ENCODE measurements at regions not wholly inside any gene's neighbourhood (a gene's known extent, or its start where the extent isn't known, plus 50 kb on each side); places are given as distances from the start of the nearest gene placed in this dataset.
"Not testable (repeated sequence)": the region's sequence is repeated elsewhere in the genome, so short reads cannot be mapped to it uniquely, and the experiment has no call there.

DNA sequence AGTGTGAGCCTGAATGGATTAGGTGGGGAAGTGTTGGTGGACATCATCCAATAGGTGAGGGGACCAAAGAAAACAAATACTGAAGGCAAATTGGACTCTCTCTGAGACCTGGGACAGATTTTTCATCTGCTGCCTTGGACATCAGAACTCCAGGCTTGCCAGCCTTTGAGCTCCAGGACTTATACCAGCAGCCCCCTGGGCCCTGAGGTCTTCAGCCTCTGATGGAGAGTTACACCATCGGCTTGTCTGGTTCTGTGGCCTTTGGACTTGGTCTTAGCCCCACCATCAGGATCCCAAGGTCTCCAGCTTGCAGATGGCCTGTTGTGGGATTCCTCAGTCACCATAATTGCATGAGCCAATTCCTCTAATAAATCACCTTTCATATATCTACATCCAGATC lies 80.8 kb upstream of the SLC8A3 start:
- H3K4me3 Mint-ChIP-seq = no peak overlapping the region
- H3K36me3 Mint-ChIP-seq = no peaks in the 10 kb centered on the region
- DNase-seq = no peak
- no peaks in the 10 kb centered on the region for H3K4me1 Mint-ChIP-seq
- no peaks in the 10 kb centered on the region for H3K9me3 Mint-ChIP-seq
- no peak overlapping the region for H3K27ac Mint-ChIP-seq
- no peak for ATAC-seq (ENCODE audit: low read depth)
- peaks cover 7% of the 10 kb centered on the region for H3K27me3 Mint-ChIP-seq
- POLR2A ChIA-PET = no interaction called here

DNA sequence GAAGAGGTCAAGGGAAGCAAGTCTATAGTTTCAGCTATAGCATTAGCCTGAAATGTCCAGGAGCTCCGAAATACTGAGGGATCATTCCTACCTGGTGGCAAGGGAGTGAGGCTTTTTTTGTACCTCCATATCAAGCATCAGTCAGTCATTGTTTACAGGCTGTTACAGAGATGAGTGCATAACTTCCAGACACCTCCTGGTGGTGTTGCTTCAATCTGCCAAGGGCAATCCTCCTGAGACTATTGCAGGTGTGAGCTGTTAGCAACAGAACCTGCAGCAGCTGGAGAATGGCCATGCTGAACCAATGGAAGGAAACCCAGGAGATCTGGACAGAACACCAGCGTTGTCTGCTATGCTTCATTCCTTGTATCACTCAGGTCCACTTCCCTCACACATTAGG lies 80.0 kb upstream of the SLC8A3 start:
- POLR2A ChIA-PET = no interaction called here
- DNase-seq = no peak
- Mint-ChIP-seq H3K27ac (no peak overlapping the region), H3K27me3 (peaks cover 7% of the 10 kb centered on the region), H3K9me3 (no peaks in the 10 kb centered on the region), H3K4me1 (no peaks in the 10 kb centered on the region), H3K4me3 (no peak overlapping the region), H3K36me3 (no peaks in the 10 kb centered on the region)
- ATAC-seq (ENCODE audit: low read depth) = no peak

DNA sequence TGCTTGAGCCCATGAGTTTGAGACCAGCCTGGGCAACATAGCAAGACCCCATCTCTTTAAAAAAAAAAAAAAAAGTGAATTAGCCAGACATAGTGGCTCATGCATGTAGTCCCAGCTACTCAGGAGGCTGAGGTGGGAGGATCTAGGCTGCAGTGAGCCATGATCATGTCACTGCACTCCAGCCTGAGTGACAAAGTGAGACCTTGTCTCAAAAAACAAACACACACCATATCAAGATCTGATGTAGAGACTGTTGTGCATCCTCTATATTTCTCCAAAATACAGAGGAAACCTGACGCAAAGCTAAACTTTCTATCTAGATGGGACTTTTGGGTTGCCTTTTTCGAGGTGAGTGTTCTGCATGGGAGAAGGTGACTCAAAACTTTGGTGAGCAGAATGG lies 77.4 kb upstream of the SLC8A3 start:
- Mint-ChIP-seq H3K9me3 (no peaks in the 10 kb centered on the region), H3K27me3 (peaks cover 7% of the 10 kb centered on the region), H3K4me3 (no peak overlapping the region), H3K36me3 (no peaks in the 10 kb centered on the region), H3K4me1 (no peaks in the 10 kb centered on the region), H3K27ac (no peak overlapping the region)
- ATAC-seq (ENCODE audit: low read depth) = no peak
- POLR2A ChIA-PET = no interaction called here
- DNase-seq = no peak

DNA sequence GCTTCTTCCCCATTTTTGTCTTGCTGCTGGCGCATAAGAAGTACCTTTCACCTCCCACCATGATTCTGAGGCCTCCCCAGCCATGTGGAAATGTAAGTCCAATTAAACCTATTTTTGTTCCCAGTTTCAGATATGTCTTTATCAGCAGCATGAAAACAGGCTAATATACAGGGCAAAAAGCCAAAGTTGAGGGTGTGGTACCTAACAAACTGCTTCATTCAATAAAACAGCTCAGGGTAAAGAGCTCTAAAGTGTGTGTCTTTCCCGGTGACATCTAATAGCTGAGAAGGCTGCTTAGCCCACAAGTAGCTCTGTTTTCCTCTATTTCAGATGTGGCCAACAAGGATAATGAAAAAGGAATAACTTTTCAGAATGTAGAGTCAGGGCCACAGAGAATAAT lies 76.7 kb upstream of the SLC8A3 start:
- ATAC-seq (ENCODE audit: low read depth) (no peak), DNase-seq (no peak)
- H3K4me3 Mint-ChIP-seq = no peak overlapping the region
- H3K36me3 Mint-ChIP-seq = no peaks in the 10 kb centered on the region
- H3K9me3 Mint-ChIP-seq = no peaks in the 10 kb centered on the region
- H3K4me1 Mint-ChIP-seq = no peaks in the 10 kb centered on the region
- POLR2A ChIA-PET = no interaction called here
- no peak overlapping the region for H3K27ac Mint-ChIP-seq
- H3K27me3 Mint-ChIP-seq = peaks cover 13% of the 10 kb centered on the region

DNA sequence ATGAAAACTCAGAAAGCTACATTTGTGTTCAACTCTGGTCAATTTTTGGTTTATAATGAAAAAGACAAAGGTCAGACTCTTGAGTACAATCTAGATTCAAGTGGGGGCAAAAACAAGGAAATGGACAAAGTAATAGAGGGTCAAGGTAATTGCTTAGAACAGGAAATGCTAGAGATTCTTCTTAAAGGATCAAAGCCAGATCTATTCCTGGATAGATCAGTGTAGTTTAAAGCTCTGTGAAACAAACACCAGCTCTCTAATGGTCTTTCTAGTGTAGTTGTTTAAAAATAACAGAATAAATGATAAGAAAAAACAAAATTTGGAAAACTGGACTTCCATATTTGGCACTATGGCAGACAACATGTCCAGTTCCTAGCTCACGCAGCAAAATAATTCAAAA lies 70.7 kb upstream of the SLC8A3 start:
- POLR2A ChIA-PET = no interaction called here
- Mint-ChIP-seq H3K4me1 (peaks cover 5% of the 10 kb centered on the region), H3K27me3 (peaks cover 27% of the 10 kb centered on the region), H3K27ac (no peak overlapping the region), H3K4me3 (no peak overlapping the region), H3K9me3 (no peaks in the 10 kb centered on the region), H3K36me3 (no peaks in the 10 kb centered on the region)
- no peak for DNase-seq
- no peak for ATAC-seq (ENCODE audit: low read depth)

DNA sequence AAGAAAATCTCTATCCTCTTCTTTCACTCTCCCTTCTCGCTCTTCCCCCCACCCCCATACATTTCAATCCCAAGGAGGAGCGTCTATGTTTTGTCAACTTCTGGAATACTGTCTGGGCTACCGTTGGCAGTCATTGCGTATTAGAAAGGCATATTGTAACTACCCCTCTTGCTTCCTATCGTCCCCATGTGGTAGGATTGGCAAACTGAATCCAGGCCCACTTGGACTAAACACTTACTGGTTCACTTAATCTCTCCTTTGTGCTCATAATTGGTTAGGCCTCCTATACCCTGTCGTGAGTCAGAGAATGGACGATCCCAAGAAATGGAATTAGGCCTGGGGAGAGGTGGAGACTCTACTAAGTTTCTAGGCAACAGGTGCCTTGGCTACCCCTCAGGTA lies 68.8 kb upstream of the SLC8A3 start:
- Mint-ChIP-seq H3K4me3 (no peak overlapping the region), H3K27ac (no peak overlapping the region), H3K9me3 (no peaks in the 10 kb centered on the region), H3K27me3 (peaks cover 36% of the 10 kb centered on the region), H3K4me1 (peaks cover 5% of the 10 kb centered on the region), H3K36me3 (no peaks in the 10 kb centered on the region)
- POLR2A ChIA-PET = no interaction called here
- no peak for ATAC-seq (ENCODE audit: low read depth)
- no peak for DNase-seq

DNA sequence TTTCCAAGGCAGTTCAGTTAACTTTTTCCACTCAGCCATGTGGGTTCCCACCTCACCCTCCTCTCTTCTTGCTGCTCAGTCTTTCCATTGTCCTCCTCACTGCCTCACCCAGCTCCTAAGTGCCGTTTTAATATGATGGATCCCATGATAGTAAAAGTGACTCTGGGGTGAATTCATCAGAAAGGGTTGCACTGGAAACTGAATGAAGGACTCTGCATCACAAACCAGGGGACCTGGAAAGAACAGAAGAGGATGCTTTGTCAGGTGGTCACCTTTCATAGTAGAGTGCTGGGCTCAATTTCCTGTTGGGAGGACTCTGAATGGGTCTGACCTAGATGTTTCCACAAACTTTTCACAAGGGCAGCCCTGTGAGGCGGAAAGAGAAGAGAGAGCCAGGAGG lies 67.8 kb upstream of the SLC8A3 start:
- no peaks in the 10 kb centered on the region for H3K36me3 Mint-ChIP-seq
- ATAC-seq (ENCODE audit: low read depth) (no peak), DNase-seq (no peak)
- no peak overlapping the region for H3K4me3 Mint-ChIP-seq
- no peaks in the 10 kb centered on the region for H3K9me3 Mint-ChIP-seq
- peaks cover 40% of the 10 kb centered on the region for H3K27me3 Mint-ChIP-seq
- POLR2A ChIA-PET = no interaction called here
- peaks cover 5% of the 10 kb centered on the region for H3K4me1 Mint-ChIP-seq
- H3K27ac Mint-ChIP-seq = no peak overlapping the region

DNA sequence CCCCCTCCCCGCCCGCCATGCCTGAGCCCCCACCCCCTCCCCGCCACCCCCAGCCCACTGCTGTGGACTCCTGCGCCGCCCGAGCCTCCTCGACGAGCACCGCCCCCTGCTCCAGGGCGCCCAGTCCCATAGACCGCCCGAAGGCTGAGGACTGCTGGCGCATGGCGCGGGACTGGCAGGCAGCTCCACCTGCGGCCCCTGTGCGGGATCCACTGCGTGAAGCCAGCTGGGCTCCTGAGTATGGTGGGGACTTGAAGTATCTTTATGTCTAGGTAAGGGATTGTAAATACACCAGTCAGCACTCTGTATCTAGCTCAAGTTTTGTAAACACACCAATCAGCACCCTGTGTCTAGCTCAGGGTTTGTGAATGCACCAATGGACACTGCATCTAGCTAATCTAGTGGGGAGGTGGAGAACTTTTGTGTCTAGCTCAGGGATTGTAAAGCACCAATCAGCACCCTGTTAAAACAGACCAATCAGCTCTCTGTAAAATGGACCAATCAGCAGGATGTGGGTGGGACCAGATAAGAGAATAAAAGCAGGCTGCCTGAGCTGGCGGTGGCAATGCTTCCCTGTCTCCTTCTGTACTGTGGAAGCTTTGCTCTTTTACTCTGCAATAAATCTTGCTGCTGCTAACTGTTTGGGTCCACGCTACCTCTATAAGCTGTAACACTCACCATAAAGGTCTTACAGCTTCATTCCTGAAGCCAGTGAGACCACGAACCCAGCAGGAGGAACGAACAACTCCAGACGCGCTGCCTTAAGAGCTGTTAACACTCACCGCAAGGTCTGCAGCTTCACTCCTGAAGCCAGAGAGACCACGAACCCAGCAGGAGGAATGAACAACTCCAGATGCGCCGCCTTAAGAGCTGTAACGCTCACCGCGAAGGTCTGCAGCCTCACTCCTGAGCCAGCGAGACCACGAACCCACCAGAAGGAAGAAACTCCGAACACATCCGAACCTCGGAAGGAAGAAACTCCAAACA lies 66.6 kb upstream of the SLC8A3 start:
- H3K9me3 Mint-ChIP-seq, H3K36me3 Mint-ChIP-seq, H3K4me1 Mint-ChIP-seq, POLR2A ChIA-PET, H3K27ac Mint-ChIP-seq: not testable (repeated sequence)
- peaks cover 46% of the 10 kb centered on the region for H3K27me3 Mint-ChIP-seq
- peak overlapping the region; percentile 80 for H3K4me3 Mint-ChIP-seq
- DNase-seq = peak; percentile 44
- ATAC-seq (ENCODE audit: low read depth) = peak; percentile 50

DNA sequence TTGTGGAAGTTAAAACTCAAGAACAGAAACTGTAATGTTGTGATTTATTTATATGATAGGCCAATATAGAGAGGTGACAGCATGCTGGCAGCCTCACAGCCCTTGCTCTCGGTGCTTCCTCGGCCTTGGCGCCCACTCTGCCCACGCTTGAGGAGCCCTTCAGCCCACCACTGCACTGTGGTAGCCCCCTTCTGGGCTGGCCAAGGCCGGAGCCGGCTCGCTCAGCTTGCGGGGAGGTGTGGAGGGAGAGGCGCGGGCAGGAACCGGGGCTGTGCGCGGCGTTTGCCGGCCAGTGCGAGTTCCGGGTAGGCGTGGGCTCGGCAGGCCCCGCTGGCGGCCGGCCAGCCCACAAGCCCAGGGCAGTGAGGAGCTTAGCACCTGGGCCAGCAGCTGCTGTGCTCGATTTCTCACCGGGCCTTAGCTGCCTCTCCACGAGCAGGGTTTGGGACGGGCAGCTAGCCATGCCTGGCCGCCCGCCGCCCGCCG lies 65.8 kb upstream of the SLC8A3 start:
- Mint-ChIP-seq H3K9me3 (no peaks in the 10 kb centered on the region), H3K27ac (no peak overlapping the region), H3K36me3 (no peaks in the 10 kb centered on the region), H3K4me1 (peaks cover 5% of the 10 kb centered on the region), H3K27me3 (peaks cover 53% of the 10 kb centered on the region), H3K4me3 (peak overlapping the region; percentile 19)
- ATAC-seq (ENCODE audit: low read depth) (peak; percentile 39), DNase-seq (peak; percentile 43)
- POLR2A ChIA-PET = no interaction called here

DNA sequence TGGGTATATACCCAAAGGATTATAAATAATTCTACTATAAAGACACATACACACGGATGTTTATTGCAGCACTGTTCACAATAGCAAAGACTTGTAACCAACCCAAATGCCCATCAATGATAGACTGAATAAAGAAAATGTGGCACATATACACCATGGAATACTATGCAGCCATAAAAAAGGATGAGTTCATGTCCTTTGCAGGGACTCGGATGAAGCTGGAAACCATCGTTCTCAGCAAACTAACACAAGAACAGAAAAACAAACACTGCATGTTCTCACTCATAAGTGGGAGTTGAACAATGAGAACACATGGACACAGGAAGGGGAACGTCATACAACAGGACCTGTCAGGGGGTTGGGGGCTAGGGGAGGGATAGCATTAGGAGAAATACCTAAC lies 64.8 kb upstream of the SLC8A3 start:
- H3K27ac Mint-ChIP-seq; DNase-seq; H3K36me3 Mint-ChIP-seq; ATAC-seq (ENCODE audit: low read depth); H3K9me3 Mint-ChIP-seq; POLR2A ChIA-PET; H3K4me3 Mint-ChIP-seq; H3K4me1 Mint-ChIP-seq: not testable (repeated sequence)
- peaks cover 53% of the 10 kb centered on the region for H3K27me3 Mint-ChIP-seq

DNA sequence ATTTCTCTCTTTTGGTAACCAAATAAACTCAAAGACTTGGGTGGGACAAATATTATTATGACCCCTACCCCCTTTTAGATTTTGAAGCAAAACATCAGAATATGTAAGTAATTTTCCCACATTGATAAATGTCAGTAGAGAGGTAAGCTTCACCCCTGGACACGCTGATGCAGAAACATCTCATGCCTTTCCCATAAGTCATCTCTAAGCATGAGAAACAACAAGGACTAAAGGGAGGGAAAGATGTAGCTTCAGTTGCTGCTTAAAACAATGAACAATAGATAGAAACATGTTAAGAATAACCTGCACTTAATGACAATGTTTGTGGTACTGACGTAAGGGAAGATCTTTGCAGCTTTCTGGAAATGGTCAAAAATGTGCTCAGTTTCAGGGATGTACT lies 56.3 kb upstream of the SLC8A3 start:
- ATAC-seq (ENCODE audit: low read depth) = no peak
- Mint-ChIP-seq H3K27ac (no peak overlapping the region), H3K4me3 (no peak overlapping the region), H3K36me3 (no peaks in the 10 kb centered on the region), H3K27me3 (peaks cover 35% of the 10 kb centered on the region), H3K4me1 (no peaks in the 10 kb centered on the region), H3K9me3 (peaks cover 1% of the 10 kb centered on the region)
- POLR2A ChIA-PET = no interaction called here
- no peak for DNase-seq

DNA sequence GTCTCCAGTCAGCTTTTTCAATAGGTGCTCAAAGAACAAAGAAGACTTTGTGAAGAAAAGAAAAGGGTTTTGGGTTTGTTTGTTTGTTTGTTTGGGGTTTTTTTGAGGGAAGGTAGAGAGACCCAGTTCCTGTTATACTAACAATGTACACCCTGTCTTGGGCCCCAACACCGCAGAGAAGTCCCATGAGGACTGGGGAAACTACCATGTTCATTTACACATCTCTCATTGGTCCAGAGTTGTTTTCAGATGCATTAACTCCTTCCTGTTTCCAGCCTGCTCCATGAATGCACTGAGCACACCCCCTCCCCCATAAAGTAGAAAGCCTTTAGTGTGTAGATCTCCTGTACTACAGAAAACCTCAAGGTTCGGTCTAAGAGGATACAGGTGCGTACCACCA lies 51.1 kb upstream of the SLC8A3 start:
- no peak overlapping the region for H3K4me3 Mint-ChIP-seq

DNA sequence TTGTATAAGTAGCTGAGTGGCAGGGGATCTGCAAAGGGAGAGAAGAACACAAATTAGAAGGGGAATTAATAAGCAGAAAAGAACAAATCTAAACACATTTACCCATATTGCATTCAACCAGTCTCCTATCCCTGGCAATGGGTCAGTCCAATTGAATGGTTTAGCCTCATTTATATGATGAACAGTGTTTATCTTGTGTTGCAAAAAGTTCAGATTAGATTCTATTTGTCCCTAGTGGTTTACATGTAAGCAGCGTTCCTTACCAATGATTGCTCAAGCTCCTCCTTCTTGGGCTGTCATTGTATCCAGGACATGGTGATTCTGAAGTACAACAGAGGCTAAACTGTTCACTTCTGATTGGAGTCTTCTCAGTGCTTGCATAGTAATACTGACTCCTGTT lies 49.9 kb upstream of the SLC8A3 start:
- ATAC-seq (ENCODE audit: low read depth); H3K4me3 Mint-ChIP-seq; H3K9me3 Mint-ChIP-seq; H3K36me3 Mint-ChIP-seq; DNase-seq; POLR2A ChIA-PET; H3K4me1 Mint-ChIP-seq; H3K27ac Mint-ChIP-seq: not testable (repeated sequence)
- peaks cover 37% of the 10 kb centered on the region for H3K27me3 Mint-ChIP-seq

More for the DNA sequence above, 51.1 kb upstream of the SLC8A3 start:
- Mint-ChIP-seq H3K4me1 (no peaks in the 10 kb centered on the region), H3K36me3 (no peaks in the 10 kb centered on the region), H3K9me3 (peaks cover 3% of the 10 kb centered on the region), H3K27ac (no peak overlapping the region), H3K27me3 (peaks cover 42% of the 10 kb centered on the region)
- POLR2A ChIA-PET = no interaction called here
- DNase-seq (no peak), ATAC-seq (ENCODE audit: low read depth) (no peak)

Measured in activated naive CD8-positive, alpha-beta T cell treated with anti-CD3 and anti-CD28 coated beads, Interleukin-2, amount 10 ng/mL, durations not matched to agents 7 days and 5 days (primary cell).